ENCODE measurements at regions not wholly inside any gene's neighbourhood (a gene's known extent, or its start where the extent isn't known, plus 50 kb on each side); places are given as distances from the start of the nearest gene placed in this dataset.

DNA sequence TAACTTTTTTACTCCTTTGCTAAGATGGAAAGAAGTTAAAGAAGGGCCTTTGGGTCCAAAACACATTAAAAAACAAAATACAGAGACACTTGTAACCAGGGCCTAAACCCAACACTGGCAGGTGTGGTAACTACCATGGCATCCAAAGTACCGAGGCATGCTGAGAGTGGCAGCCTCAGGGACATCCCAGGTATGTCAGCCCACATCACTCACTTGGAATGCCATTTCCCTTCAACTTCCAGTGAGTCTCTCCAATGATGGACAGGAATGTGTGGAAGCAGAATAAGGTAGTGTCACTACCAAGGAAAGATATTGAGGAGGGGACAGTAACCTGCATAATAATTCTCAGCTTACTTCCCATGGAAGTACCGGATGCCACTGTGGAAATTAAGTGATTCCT is 79.5 kb upstream of the SCOC start:
- CTCF ChIA-PET = interaction anchor here (0.6 kb wide), 1 partner anchor 19 kb away, joined by 3 read pairs; no protein-coding TSS in a partner anchor
- Histone ChIP-seq H3K9me3 (replicated peaks; ENCODE audit: control insufficient read depth, insufficient read depth, low read length) (no peaks in the 10 kb centered on the region), H3K4me1 (ENCODE audit: control insufficient read depth, insufficient read depth, low read length) (no peaks in the 10 kb centered on the region), H4K20me1 (ENCODE audit: control insufficient read depth, insufficient read depth) (no peaks in the 10 kb centered on the region), H3K36me3 (ENCODE audit: control insufficient read depth in 2 of 2, insufficient read depth in 2 of 2, low read length in 1 of 2) (no peaks in the 10 kb centered on the region), H3K79me2 (ENCODE audit: control insufficient read depth, insufficient read depth, low read length) (no peaks in the 10 kb centered on the region), H3K4me3 (no peak overlapping the region), H3K27ac (ENCODE audit: control insufficient read depth, insufficient read depth) (no peak overlapping the region), H3K4me2 (ENCODE audit: control insufficient read depth, insufficient read depth) (no peak overlapping the region), H2AFZ (ENCODE audit: control insufficient read depth, low read depth, low read length) (no peak overlapping the region), H3K27me3 (replicated peaks in 1 of 2; ENCODE audit: control insufficient read depth in 2 of 2, insufficient read depth in 2 of 2, low read length in 1 of 2) (no peaks in the 10 kb centered on the region; a peak in 1 of 4 replicates), H3K9ac (ENCODE audit: control insufficient read depth, insufficient read depth, low read length) (no peak overlapping the region)
- SMC1A ChIA-PET (ENCODE audit: uncharacterized antibody, unreplicated experiment) = no interaction called here
- intact Hi-C loops (cut with micrococcal nuclease; ENCODE audit: unreplicated experiment) (no loop called here), in situ Hi-C loops (cut with MboI) (no loop called here)
- ATAC-seq (no peak), DNase-seq (ENCODE audit: low read depth, low spot score) (no peak), FAIRE-seq (no peak)
- WGBS (ENCODE audit: insufficient coverage, insufficient replicate concordance, low lambda C conversion rate, missing lambda C conversion rate) = 56% methylated on average over 2 of the region's 2 CpGs
- TF ChIP-seq, protein P1, sequence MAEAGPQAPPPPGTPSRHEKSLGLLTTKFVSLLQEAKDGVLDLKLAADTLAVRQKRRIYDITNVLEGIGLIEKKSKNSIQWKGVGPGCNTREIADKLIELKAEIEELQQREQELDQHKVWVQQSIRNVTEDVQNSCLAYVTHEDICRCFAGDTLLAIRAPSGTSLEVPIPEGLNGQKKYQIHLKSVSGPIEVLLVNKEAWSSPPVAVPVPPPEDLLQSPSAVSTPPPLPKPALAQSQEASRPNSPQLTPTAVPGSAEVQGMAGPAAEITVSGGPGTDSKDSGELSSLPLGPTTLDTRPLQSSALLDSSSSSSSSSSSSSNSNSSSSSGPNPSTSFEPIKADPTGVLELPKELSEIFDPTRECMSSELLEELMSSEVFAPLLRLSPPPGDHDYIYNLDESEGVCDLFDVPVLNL (IDR thresholded peaks at IDR 0.05; ENCODE audit: low read depth, low read length) = no peak
- TF ChIP-seq TCF12 (IDR thresholded peaks at IDR 0.05; ENCODE audit: low read depth, low read length) (no peak), SMARCA5 (IDR thresholded peaks at IDR 0.05) (no peak), POLR2AphosphoS2 (IDR thresholded peaks at IDR 0.05; ENCODE audit: low read depth, low read length) (no peak), CHD4 (IDR thresholded peaks at IDR 0.05) (no peak), KDM1A (IDR thresholded peaks at IDR 0.05; ENCODE audit: borderline replicate concordance) (no peak), BACH1 (IDR thresholded peaks at IDR 0.05; ENCODE audit: borderline replicate concordance) (no peak), SUPT20H (IDR thresholded peaks at IDR 0.05; ENCODE audit: borderline replicate concordance, control insufficient read depth, low read depth, low read length) (no peak)
- TF ChIP-seq, protein P2, sequence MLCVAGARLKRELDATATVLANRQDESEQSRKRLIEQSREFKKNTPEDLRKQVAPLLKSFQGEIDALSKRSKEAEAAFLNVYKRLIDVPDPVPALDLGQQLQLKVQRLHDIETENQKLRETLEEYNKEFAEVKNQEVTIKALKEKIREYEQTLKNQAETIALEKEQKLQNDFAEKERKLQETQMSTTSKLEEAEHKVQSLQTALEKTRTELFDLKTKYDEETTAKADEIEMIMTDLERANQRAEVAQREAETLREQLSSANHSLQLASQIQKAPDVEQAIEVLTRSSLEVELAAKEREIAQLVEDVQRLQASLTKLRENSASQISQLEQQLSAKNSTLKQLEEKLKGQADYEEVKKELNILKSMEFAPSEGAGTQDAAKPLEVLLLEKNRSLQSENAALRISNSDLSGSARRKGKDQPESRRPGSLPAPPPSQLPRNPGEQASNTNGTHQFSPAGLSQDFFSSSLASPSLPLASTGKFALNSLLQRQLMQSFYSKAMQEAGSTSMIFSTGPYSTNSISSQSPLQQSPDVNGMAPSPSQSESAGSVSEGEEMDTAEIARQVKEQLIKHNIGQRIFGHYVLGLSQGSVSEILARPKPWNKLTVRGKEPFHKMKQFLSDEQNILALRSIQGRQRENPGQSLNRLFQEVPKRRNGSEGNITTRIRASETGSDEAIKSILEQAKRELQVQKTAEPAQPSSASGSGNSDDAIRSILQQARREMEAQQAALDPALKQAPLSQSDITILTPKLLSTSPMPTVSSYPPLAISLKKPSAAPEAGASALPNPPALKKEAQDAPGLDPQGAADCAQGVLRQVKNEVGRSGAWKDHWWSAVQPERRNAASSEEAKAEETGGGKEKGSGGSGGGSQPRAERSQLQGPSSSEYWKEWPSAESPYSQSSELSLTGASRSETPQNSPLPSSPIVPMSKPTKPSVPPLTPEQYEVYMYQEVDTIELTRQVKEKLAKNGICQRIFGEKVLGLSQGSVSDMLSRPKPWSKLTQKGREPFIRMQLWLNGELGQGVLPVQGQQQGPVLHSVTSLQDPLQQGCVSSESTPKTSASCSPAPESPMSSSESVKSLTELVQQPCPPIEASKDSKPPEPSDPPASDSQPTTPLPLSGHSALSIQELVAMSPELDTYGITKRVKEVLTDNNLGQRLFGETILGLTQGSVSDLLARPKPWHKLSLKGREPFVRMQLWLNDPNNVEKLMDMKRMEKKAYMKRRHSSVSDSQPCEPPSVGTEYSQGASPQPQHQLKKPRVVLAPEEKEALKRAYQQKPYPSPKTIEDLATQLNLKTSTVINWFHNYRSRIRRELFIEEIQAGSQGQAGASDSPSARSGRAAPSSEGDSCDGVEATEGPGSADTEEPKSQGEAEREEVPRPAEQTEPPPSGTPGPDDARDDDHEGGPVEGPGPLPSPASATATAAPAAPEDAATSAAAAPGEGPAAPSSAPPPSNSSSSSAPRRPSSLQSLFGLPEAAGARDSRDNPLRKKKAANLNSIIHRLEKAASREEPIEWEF (IDR thresholded peaks at IDR 0.05; ENCODE audit: insufficient replicate concordance, low read depth, low read length) = no peak
- POLR2A ChIA-PET = no interaction called here
- RAD21 ChIA-PET (ENCODE audit: unreplicated experiment) = no interaction called here
- no TSS peak for BruUV-seq (replicated peaks)

All from GM12878 (cell line).